ENCODE measurements at regions not wholly inside any gene's neighbourhood (a gene's known extent, or its start where the extent isn't known, plus 50 kb on each side); places are given as distances from the start of the nearest gene placed in this dataset.

- TF ChIP-seq CTCF (IDR thresholded peaks at IDR 0.05): no peak
- Mint-ChIP-seq H3K27ac (no peak overlapping the region), H3K9me3 (peaks cover 11% of the 10 kb centered on the region; the same call in 1 of the 2 replicates), H3K4me3 (no peak overlapping the region), H3K4me1 (ENCODE audit: low read depth) (peaks cover 6% of the 10 kb centered on the region; the same call in 1 of the 2 replicates), H3K27me3 (ENCODE audit: insufficient read depth) (peaks cover 3% of the 10 kb centered on the region; the same call in 1 of the 2 replicates), H3K36me3 (ENCODE audit: low read depth) (no peaks in the 10 kb centered on the region)
- DNase-seq: no peak
These were observed 433.4 kb upstream of the CFAP20DC start for GRCh38 chr3:59483191-59483590.

- H3K27me3 Mint-ChIP-seq (ENCODE audit: insufficient read depth): peaks cover 3% of the 10 kb centered on the region; the same call in 1 of the 2 replicates
- DNase-seq: no peak
These were observed 432.9 kb upstream of the CFAP20DC start for GRCh38 chr3:59482684-59483083.

GRCh38 chr3:59481776-59482400 lies 432.1 kb upstream of the CFAP20DC start:
- DNase-seq: no peak
- no peaks in the 10 kb centered on the region for H3K27me3 Mint-ChIP-seq (ENCODE audit: insufficient read depth)
- H3K27ac Mint-ChIP-seq: no peak overlapping the region
- no peak overlapping the region for H3K4me3 Mint-ChIP-seq
- TF ChIP-seq CTCF (IDR thresholded peaks at IDR 0.05): no peak
- H3K36me3 Mint-ChIP-seq (ENCODE audit: low read depth): no peaks in the 10 kb centered on the region
- no peaks in the 10 kb centered on the region; the same call in 1 of the 2 replicates for H3K9me3 Mint-ChIP-seq
- H3K4me1 Mint-ChIP-seq (ENCODE audit: low read depth): peaks cover 6% of the 10 kb centered on the region; the same call in 1 of the 2 replicates

More at GRCh38 chr3:59482684-59483083, 432.9 kb upstream of the CFAP20DC start:
- H3K27ac Mint-ChIP-seq: no peak overlapping the region
- H3K36me3 Mint-ChIP-seq (ENCODE audit: low read depth): no peaks in the 10 kb centered on the region
- no peak overlapping the region for H3K4me3 Mint-ChIP-seq
- peaks cover 6% of the 10 kb centered on the region; the same call in 1 of the 2 replicates for H3K9me3 Mint-ChIP-seq
- no peak for TF ChIP-seq CTCF (IDR thresholded peaks at IDR 0.05)
- peaks cover 6% of the 10 kb centered on the region; the same call in 1 of the 2 replicates for H3K4me1 Mint-ChIP-seq (ENCODE audit: low read depth)

- Mint-ChIP-seq H3K4me3 (no peak overlapping the region; the same call in 1 of the 2 replicates), H3K27ac (no peak overlapping the region), H3K27me3 (ENCODE audit: insufficient read depth) (no peaks in the 10 kb centered on the region), H3K36me3 (ENCODE audit: low read depth) (no peaks in the 10 kb centered on the region), H3K9me3 (no peaks in the 10 kb centered on the region; the same call in 1 of the 2 replicates), H3K4me1 (ENCODE audit: low read depth) (peaks cover 6% of the 10 kb centered on the region; the same call in 1 of the 2 replicates)
- no peak for TF ChIP-seq CTCF (IDR thresholded peaks at IDR 0.05)
- DNase-seq: no peak
These were observed 430.7 kb upstream of the CFAP20DC start for GRCh38 chr3:59480486-59480995.

- H3K27me3 Mint-ChIP-seq (ENCODE audit: insufficient read depth): no peaks in the 10 kb centered on the region; the same call in 1 of the 2 replicates
- H3K36me3 Mint-ChIP-seq (ENCODE audit: low read depth): no peaks in the 10 kb centered on the region
- no peak overlapping the region for H3K4me3 Mint-ChIP-seq
- DNase-seq: no peak
- no peak for TF ChIP-seq CTCF (IDR thresholded peaks at IDR 0.05)
- H3K4me1 Mint-ChIP-seq (ENCODE audit: low read depth): no peaks in the 10 kb centered on the region
- peaks cover 33% of the 10 kb centered on the region for H3K9me3 Mint-ChIP-seq
- H3K27ac Mint-ChIP-seq: no peak overlapping the region
These were observed 423.8 kb upstream of the CFAP20DC start for GRCh38 chr3:59473636-59474035.
